ENCODE measurements at regions not wholly inside any gene's neighbourhood (a gene's known extent, or its start where the extent isn't known, plus 50 kb on each side); places are given as distances from the start of the nearest gene placed in this dataset.

- Histone ChIP-seq H3K79me2 (no peaks in the 10 kb centered on the region), H3K36me3 (ENCODE audit: control insufficient read depth, insufficient read depth, low read length) (no peaks in the 10 kb centered on the region), H3K4me3 (ENCODE audit: low read depth, low read length) (no peak overlapping the region), H2AFZ (no peak overlapping the region), H3K4me2 (ENCODE audit: low read length) (no peak overlapping the region), H3K9me3 (ENCODE audit: control insufficient read depth, low read length) (no peaks in the 10 kb centered on the region), H3K27me3 (ENCODE audit: control insufficient read depth, insufficient read depth, low read length) (no peaks in the 10 kb centered on the region), H3K4me1 (no peaks in the 10 kb centered on the region), H3K27ac (no peak overlapping the region), H3K9ac (no peak overlapping the region)
- TF ChIP-seq, protein P1, sequence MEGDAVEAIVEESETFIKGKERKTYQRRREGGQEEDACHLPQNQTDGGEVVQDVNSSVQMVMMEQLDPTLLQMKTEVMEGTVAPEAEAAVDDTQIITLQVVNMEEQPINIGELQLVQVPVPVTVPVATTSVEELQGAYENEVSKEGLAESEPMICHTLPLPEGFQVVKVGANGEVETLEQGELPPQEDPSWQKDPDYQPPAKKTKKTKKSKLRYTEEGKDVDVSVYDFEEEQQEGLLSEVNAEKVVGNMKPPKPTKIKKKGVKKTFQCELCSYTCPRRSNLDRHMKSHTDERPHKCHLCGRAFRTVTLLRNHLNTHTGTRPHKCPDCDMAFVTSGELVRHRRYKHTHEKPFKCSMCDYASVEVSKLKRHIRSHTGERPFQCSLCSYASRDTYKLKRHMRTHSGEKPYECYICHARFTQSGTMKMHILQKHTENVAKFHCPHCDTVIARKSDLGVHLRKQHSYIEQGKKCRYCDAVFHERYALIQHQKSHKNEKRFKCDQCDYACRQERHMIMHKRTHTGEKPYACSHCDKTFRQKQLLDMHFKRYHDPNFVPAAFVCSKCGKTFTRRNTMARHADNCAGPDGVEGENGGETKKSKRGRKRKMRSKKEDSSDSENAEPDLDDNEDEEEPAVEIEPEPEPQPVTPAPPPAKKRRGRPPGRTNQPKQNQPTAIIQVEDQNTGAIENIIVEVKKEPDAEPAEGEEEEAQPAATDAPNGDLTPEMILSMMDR (IDR thresholded peaks at IDR 0.05), result no peak
Measured at GRCh38 chr3:31247850-31248562, 284.7 kb upstream of the STT3B start.

- Histone ChIP-seq H2AFZ (no peak overlapping the region), H3K4me1 (no peaks in the 10 kb centered on the region), H3K9ac (no peak overlapping the region), H3K36me3 (ENCODE audit: control insufficient read depth, insufficient read depth, low read length) (no peaks in the 10 kb centered on the region), H3K79me2 (no peaks in the 10 kb centered on the region), H3K27me3 (ENCODE audit: control insufficient read depth, insufficient read depth, low read length) (no peaks in the 10 kb centered on the region), H3K4me2 (ENCODE audit: low read length) (no peak overlapping the region), H3K9me3 (ENCODE audit: control insufficient read depth, low read length) (no peaks in the 10 kb centered on the region), H3K4me3 (ENCODE audit: low read depth, low read length) (no peak overlapping the region), H3K27ac (no peak overlapping the region)
- TF ChIP-seq, protein P1 (IDR thresholded peaks at IDR 0.05), result no peak
Measured at GRCh38 chr3:31248563-31248992, 284.1 kb upstream of the STT3B start.

DNA sequence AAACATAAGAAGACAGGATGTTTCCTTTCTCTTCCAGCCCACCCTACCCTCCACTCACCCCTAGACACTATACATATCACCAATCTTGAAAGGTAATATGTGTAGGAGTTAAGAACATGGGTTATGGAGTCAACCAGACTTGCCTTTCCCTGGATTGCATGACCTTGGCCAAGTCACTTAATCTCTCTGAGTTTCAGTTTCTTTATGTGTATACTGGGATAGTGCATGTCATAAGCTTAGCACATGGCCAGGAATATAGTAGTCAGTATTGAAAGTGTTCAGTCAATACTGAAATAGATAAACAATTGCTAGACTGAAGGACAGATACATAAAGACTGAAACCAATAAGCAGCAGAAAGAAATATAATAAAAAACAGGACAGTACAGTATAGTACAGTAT is 283.2 kb upstream of the STT3B start:
- TF ChIP-seq, protein P1 (IDR thresholded peaks at IDR 0.05), result no peak

DNA sequence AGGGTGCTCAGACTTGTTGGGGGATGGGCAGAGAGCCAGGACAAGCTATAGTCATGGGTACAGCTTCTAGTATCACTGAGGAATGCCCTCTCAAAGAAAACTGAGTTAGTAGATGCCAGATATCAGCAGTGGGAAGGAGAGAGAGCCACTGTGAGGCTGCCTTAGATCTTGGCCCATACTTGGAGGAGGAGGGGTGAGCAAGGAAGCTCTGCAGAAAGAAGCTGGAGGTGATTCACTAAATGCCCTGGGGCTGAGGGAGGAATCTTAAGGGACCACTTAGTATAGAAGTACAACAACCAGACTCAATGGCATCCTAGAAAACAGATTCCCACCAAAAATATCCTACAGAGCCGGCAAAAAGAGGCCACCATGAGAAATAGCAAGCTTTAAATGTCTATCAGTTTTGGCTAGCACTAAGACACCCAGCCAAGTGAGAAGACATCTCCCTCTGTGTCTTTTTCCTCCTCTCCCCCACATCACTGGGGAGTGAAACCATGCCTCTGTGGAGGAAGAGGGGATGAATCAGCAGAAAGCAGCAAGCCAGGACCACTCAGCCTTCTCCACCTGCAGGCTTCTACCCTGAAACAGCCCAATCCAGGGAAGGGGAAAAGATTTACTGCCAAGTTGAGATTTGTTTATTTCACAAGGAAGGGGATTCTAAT is 282.5 kb upstream of the STT3B start:
- no peak overlapping the region for H3K4me2 ChIP-seq (ENCODE audit: low read length)
- no peak overlapping the region for H3K9ac ChIP-seq
- H3K79me2 ChIP-seq, result no peaks in the 10 kb centered on the region
- no peaks in the 10 kb centered on the region for H3K9me3 ChIP-seq (ENCODE audit: control insufficient read depth, low read length)
- H3K36me3 ChIP-seq (ENCODE audit: control insufficient read depth, insufficient read depth, low read length), result no peaks in the 10 kb centered on the region
- no peaks in the 10 kb centered on the region for H3K27me3 ChIP-seq (ENCODE audit: control insufficient read depth, insufficient read depth, low read length)
- H3K4me3 ChIP-seq (ENCODE audit: low read depth, low read length), result no peak overlapping the region
- H2AFZ ChIP-seq, result no peak overlapping the region
- no peak overlapping the region for H3K27ac ChIP-seq
- H3K4me1 ChIP-seq, result no peaks in the 10 kb centered on the region
- TF ChIP-seq, protein P1 (IDR thresholded peaks at IDR 0.05), result no peak

More for the DNA sequence above, 283.2 kb upstream of the STT3B start:
- Histone ChIP-seq H2AFZ (no peak overlapping the region), H3K4me1 (no peaks in the 10 kb centered on the region), H3K9me3 (ENCODE audit: control insufficient read depth, low read length) (no peaks in the 10 kb centered on the region), H3K79me2 (no peaks in the 10 kb centered on the region), H3K4me3 (ENCODE audit: low read depth, low read length) (no peak overlapping the region), H3K27ac (no peak overlapping the region), H3K9ac (no peak overlapping the region), H3K4me2 (ENCODE audit: low read length) (no peak overlapping the region), H3K36me3 (ENCODE audit: control insufficient read depth, insufficient read depth, low read length) (no peaks in the 10 kb centered on the region), H3K27me3 (ENCODE audit: control insufficient read depth, insufficient read depth, low read length) (no peaks in the 10 kb centered on the region)

Measured in parathyroid adenoma (tissue), 2 donors.